Activated CD4-positive, alpha-beta T cell treated with anti-CD3 and anti-CD28 coated beads for 36 hours (primary cell): ENCODE measurements at regions not wholly inside any gene's neighbourhood (a gene's known extent, or its start where the extent isn't known, plus 50 kb on each side); places are given as distances from the start of the nearest gene placed in this dataset.

Experiments used
- ATAC-seq: fragments of 200-7000 bp; cut with Tn5 transposase; one replicate; pipeline ENCODE4 v1.10.0; 2021; ENCODE audit warnings: mild to moderate bottlenecking, moderate library complexity
- CTCF ChIA-PET: fragments of 350-600 bp; sonication (Branson Sonifier 250); formaldehyde crosslinking; loops from one replicate; lab custom pipeline; 2021; ENCODE audit warnings: antibody characterized with exemption; lab: Charles Lee
- POLR2A ChIA-PET: fragments of 350-600 bp; sonication (Branson Sonifier 250); formaldehyde crosslinking; loops from one replicate; lab custom pipeline; 2021; ENCODE audit warnings: antibody characterized with exemption, inconsistent platforms; lab: Charles Lee
- DNase-seq: peaks from one replicate; pipeline ENCODE4 v3.0.0-alpha.2; 2020
- H3K27ac Mint-ChIP-seq: one replicate; pipeline ENCODE4 v1.8.0; 2021; ENCODE audit warnings: mixed read lengths
- H3K27me3 Mint-ChIP-seq: one replicate; pipeline ENCODE4 v1.8.0; 2021; ENCODE audit warnings: mixed read lengths
- H3K36me3 Mint-ChIP-seq: one replicate; pipeline ENCODE4 v1.8.0; 2021; ENCODE audit warnings: low read depth, mixed read lengths
- H3K4me1 Mint-ChIP-seq: one replicate; pipeline ENCODE4 v1.8.0; 2021; ENCODE audit warnings: mixed read lengths
- H3K4me3 Mint-ChIP-seq: one replicate; pipeline ENCODE4 v1.8.0; 2021; ENCODE audit warnings: mild to moderate bottlenecking, moderate library complexity, mixed read lengths
- H3K9me3 Mint-ChIP-seq: one replicate; pipeline ENCODE4 v1.8.0; 2021; ENCODE audit warnings: low read depth, mixed read lengths
- intact Hi-C, 2 experiments: fragments of 100-400 bp; cut with DNase I in 1 of 2; cut with micrococcal nuclease in 1 of 2; formaldehyde crosslinking; loops; one replicate each; pipeline versions ENCODE4 v1.14.2 to v1.15.1; 2022 to 2024; cut with DNase I, micrococcal nuclease

DNA sequence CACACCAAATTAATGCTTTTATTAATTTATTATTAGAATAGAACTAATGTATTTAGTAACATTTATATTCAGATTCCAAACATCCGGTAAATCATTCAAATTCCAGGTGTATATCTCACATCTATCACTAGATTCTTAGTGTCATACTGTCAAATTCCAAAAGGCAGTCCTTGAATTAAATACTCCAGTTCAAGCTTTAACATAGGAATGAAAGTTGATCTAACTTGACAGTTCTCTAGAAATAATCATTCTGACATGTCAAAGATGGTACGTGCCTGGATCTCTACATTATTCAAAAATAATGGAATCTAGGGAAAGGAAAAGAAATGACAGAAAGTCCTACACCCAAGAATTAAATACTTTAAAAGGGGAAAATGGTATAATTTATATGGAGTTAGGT lies 1161.5 kb downstream of the PCDH9 start:
- POLR2A ChIA-PET, result no interaction called here
- ATAC-seq, result no peak
- Mint-ChIP-seq H3K27me3 (no peaks in the 10 kb centered on the region), H3K4me1 (no peaks in the 10 kb centered on the region), H3K36me3 (no peaks in the 10 kb centered on the region), H3K9me3 (no peaks in the 10 kb centered on the region), H3K27ac (no peak overlapping the region), H3K4me3 (no peak overlapping the region)
- no peak for DNase-seq
- intact Hi-C loops, result no loop called here
- CTCF ChIA-PET, result no interaction called here

DNA sequence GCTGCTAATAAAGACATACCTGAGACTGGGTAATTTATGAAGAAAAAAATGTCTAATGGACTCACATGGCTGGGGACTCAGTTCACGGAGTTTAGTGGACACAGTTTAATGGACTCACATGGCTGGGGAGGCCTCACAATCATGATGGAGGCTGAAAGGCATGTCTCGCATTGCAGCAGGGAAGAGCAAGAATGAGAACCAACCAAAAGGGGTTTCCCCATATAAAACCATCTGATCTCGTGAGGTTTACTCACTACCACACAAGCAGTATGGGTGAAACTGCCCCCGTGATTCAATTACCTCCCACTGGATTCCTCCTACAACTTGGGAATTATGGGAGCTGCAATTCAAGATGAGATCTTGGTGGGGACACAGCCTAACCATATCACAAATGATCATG lies 1181.2 kb downstream of the PCDH9 start:
- no peak overlapping the region for H3K4me3 Mint-ChIP-seq
- H3K27ac Mint-ChIP-seq, result no peak overlapping the region
- no peaks in the 10 kb centered on the region for H3K36me3 Mint-ChIP-seq
- DNase-seq (no peak), ATAC-seq (no peak)
- intact Hi-C loops, result no loop called here
- ChIA-PET CTCF (no interaction called here), POLR2A (no interaction called here)
- H3K9me3 Mint-ChIP-seq, result peaks cover 13% of the 10 kb centered on the region
- H3K27me3 Mint-ChIP-seq, result no peaks in the 10 kb centered on the region
- H3K4me1 Mint-ChIP-seq, result no peaks in the 10 kb centered on the region

DNA sequence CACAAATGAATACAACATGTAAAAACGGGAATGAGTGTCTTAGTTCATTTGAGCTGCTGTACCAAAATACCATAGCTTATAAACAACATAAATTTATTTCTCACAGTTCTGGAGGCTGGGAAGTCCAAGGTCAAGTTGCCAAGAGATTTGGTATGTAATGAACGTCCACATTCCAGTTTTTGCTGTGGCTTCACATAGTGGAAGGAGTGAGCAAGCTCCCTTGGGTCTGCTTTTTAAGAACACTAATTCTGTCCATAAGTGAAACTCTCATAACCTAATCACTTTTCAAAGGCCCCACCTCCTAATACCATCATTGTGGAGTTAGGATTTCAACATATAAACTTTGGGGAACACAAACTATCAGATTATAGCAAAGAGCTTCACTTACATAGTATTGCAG lies 1189.6 kb downstream of the PCDH9 start:
- H3K36me3 Mint-ChIP-seq, result no peaks in the 10 kb centered on the region
- no peaks in the 10 kb centered on the region for H3K27me3 Mint-ChIP-seq

DNA sequence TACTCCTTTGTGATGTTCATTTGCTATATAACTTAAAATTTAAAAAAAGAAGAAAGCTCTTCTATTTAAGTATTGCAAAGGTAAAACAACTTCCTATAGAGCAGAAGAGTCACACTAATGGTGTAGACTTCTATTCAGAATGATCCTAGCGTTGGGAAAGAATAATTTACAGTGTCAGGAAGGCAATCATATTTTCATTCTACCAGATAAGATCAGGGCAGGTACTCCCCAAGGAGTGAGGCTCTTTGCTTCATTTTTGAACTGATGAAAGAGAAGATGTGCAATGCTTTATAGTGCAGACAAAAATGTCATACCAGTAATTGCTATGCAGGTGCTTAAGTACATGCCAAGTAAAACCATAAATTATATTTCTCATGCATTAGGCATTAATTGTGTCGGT lies 1193.0 kb downstream of the PCDH9 start:
- no peak for ATAC-seq
- intact Hi-C loops, result no loop called here
- H3K36me3 Mint-ChIP-seq, result no peaks in the 10 kb centered on the region
- no peak for DNase-seq
- H3K4me3 Mint-ChIP-seq, result no peak overlapping the region
- no peaks in the 10 kb centered on the region for H3K9me3 Mint-ChIP-seq
- H3K27me3 Mint-ChIP-seq, result no peaks in the 10 kb centered on the region
- no peaks in the 10 kb centered on the region for H3K4me1 Mint-ChIP-seq
- no peak overlapping the region for H3K27ac Mint-ChIP-seq
- ChIA-PET CTCF (no interaction called here), POLR2A (no interaction called here)

More for the DNA sequence above, 1189.6 kb downstream of the PCDH9 start:
- H3K27ac Mint-ChIP-seq, result no peak overlapping the region
- DNase-seq (no peak), ATAC-seq (no peak)
- no peak overlapping the region for H3K4me3 Mint-ChIP-seq
- POLR2A ChIA-PET, result no interaction called here
- CTCF ChIA-PET, result no interaction called here
- intact Hi-C loops, result no loop called here
- H3K4me1 Mint-ChIP-seq, result no peaks in the 10 kb centered on the region
- no peaks in the 10 kb centered on the region for H3K9me3 Mint-ChIP-seq

DNA sequence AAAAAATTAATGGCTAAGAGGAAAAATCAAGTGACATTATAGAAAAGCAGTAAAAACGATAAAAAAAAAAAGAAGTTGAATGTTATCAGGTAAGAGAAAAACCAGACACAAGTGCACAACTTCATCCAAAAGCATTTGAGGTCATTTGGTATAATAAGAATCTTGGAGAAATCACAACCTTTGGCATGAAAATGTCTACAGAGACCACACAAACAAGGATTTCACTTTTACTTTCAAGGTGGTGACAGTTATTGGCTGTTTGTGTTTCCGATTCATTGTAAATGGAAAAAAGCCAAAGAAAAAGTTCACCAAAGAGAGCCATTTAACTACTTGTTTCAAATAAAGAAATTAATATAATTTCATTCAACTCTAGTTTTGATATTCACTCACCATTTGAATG lies 1193.5 kb downstream of the PCDH9 start:
- H3K9me3 Mint-ChIP-seq, result no peaks in the 10 kb centered on the region
- ChIA-PET CTCF (no interaction called here), POLR2A (interaction anchor here (0.5 kb wide), 1 partner anchor 690 kb away, joined by 3 read pairs; no protein-coding TSS in a partner anchor)
- intact Hi-C loops, result no loop called here
- DNase-seq (no peak), ATAC-seq (no peak)
- H3K27me3 Mint-ChIP-seq, result no peaks in the 10 kb centered on the region
- no peaks in the 10 kb centered on the region for H3K36me3 Mint-ChIP-seq
- no peak overlapping the region for H3K4me3 Mint-ChIP-seq
- H3K27ac Mint-ChIP-seq, result no peak overlapping the region
- H3K4me1 Mint-ChIP-seq, result no peaks in the 10 kb centered on the region

DNA sequence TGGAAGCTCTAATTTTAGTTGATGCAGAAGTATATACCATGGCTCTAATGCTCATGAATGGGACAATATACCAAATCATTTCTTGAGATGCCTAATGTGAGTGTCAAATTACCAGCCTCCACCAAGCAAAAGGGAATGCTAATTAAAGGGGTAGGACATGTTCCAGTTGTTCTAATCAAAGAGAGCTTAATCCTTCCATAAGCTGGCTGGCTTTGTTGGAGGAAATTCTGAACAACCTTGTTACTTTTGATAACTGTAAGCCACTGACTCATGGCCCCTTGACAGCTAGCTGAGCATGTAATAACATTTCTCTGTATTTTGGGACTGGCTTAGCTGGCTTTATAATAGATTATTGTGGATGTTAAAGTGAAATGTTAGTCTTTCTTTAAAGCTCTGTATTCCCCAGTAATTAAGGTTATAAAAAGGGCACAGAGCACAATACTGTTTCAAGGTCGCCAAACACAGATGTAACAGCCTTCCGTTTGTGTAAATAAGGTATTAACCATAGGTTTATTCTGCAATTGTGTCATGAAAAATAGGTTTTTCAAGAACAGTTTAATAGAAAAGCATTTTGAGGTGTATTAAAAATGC lies 1194.0 kb downstream of the PCDH9 start:
- ATAC-seq (no peak), DNase-seq (no peak)
- ChIA-PET POLR2A (interaction anchor here (0.5 kb wide), 1 partner anchor 690 kb away, joined by 3 read pairs; no protein-coding TSS in a partner anchor), CTCF (no interaction called here)
- H3K27ac Mint-ChIP-seq, result no peak overlapping the region
- H3K27me3 Mint-ChIP-seq, result no peaks in the 10 kb centered on the region
- H3K4me3 Mint-ChIP-seq, result no peak overlapping the region
- no peaks in the 10 kb centered on the region for H3K36me3 Mint-ChIP-seq
- H3K9me3 Mint-ChIP-seq, result no peaks in the 10 kb centered on the region
- intact Hi-C loops, result no loop called here
- no peaks in the 10 kb centered on the region for H3K4me1 Mint-ChIP-seq

DNA sequence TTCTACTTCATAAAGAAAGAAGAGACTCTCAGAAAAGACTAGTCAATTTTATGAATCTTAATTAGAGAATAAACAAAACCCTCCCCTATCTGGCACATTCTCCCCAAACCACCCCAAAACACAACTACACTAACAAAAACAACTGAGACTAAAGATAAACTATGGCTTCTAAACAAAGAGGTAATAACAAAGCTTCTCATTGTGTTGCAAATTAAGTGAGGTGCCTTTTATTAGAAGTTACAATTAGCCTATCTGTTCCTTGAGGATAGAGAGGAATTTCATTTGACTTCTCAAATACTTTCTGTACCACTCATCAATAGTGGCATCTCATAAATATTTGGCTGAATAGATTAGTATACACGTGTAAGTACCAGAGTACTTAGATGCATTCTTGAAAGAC lies 1196.2 kb downstream of the PCDH9 start:
- Mint-ChIP-seq H3K27ac (no peak overlapping the region), H3K27me3 (no peaks in the 10 kb centered on the region), H3K4me1 (no peaks in the 10 kb centered on the region), H3K4me3 (no peak overlapping the region), H3K36me3 (no peaks in the 10 kb centered on the region), H3K9me3 (no peaks in the 10 kb centered on the region)
- ChIA-PET POLR2A (no interaction called here), CTCF (interaction anchor here (0.5 kb wide), 1 partner anchor 21 kb away, joined by 4 read pairs; no protein-coding TSS in a partner anchor)
- intact Hi-C loops, result no loop called here
- ATAC-seq (no peak), DNase-seq (no peak)

DNA sequence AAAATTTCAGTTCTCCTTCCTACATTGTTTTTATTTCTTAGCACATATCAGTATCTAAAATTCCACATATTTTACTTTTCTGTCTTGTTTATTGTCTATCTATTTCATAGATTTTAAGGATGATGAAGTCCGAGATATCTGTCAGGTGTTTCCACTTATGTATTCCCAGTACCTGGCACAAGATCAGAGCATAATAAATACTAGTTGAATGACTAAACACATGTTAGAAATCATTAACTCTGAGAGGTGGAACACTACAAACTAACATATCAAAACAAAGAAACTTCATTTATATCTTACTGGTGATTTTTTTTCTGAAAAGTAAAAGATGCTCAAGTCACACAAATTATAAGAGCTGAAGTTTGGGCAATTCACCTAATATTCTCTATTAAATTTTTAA lies 1208.3 kb downstream of the PCDH9 start:
- no peak for ATAC-seq
- intact Hi-C loops, result no loop called here
- H3K27ac Mint-ChIP-seq, result no peak overlapping the region
- ChIA-PET POLR2A (no interaction called here), CTCF (no interaction called here)
- H3K27me3 Mint-ChIP-seq, result no peaks in the 10 kb centered on the region
- no peaks in the 10 kb centered on the region for H3K36me3 Mint-ChIP-seq
- DNase-seq, result no peak
- H3K9me3 Mint-ChIP-seq, result peaks cover 4% of the 10 kb centered on the region
- H3K4me1 Mint-ChIP-seq, result no peaks in the 10 kb centered on the region
- H3K4me3 Mint-ChIP-seq, result no peak overlapping the region

DNA sequence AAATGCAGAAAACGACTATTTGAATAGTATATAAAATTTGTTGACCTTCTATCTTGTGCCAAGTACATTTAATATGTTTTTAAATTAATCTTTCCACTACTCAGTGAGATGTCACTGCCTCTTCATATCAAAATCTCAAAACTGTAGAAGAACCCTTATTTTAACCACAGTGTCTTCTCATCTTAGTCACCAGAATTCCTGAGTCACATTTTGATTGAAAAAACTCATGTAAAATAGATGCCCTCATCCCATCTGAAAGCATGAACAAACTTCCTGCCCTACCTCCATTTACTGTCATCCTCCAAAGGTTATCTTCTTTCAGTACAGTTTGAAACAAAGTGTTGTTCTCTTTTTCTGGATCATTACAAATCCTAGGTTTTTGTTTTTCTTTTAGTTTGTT lies 1215.4 kb downstream of the PCDH9 start:
- ATAC-seq (no peak), DNase-seq (no peak)
- Mint-ChIP-seq H3K4me3 (no peak overlapping the region), H3K9me3 (peaks cover 11% of the 10 kb centered on the region), H3K27ac (no peak overlapping the region), H3K36me3 (no peaks in the 10 kb centered on the region), H3K27me3 (no peaks in the 10 kb centered on the region), H3K4me1 (no peaks in the 10 kb centered on the region)
- POLR2A ChIA-PET, result no interaction called here
- CTCF ChIA-PET, result no interaction called here
- intact Hi-C loops, result no loop called here

DNA sequence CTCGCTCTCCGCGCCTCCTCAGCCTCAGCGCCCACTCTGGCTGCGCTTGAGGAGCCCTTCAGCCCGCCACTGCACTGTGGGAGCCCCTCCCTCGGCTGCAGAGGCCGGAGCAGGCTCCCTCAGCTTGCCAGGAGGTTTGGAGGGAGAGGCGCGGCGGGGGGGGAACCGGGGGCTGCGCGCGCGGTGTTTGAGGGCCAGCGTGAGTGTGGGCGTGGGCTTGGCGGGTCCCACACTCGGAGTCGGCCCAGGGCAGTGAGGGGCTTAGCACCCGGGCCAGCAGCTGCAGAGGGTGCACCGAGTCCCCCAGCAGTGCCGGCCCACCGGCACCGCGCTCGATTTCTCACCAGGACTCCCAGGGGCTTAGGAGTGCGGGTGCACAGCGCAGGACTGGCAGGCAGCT lies 1220.9 kb downstream of the PCDH9 start:
- no peaks in the 10 kb centered on the region for H3K27me3 Mint-ChIP-seq
- H3K4me1 Mint-ChIP-seq, result no peaks in the 10 kb centered on the region
- H3K36me3 Mint-ChIP-seq, result no peaks in the 10 kb centered on the region
- intact Hi-C loops, result no loop called here
- H3K27ac Mint-ChIP-seq, result no peak overlapping the region
- CTCF ChIA-PET, result no interaction called here
- no peak for DNase-seq
- no peak overlapping the region for H3K4me3 Mint-ChIP-seq
- H3K9me3 Mint-ChIP-seq, result peaks cover 10% of the 10 kb centered on the region
- POLR2A ChIA-PET, result no interaction called here
- ATAC-seq, result no peak

DNA sequence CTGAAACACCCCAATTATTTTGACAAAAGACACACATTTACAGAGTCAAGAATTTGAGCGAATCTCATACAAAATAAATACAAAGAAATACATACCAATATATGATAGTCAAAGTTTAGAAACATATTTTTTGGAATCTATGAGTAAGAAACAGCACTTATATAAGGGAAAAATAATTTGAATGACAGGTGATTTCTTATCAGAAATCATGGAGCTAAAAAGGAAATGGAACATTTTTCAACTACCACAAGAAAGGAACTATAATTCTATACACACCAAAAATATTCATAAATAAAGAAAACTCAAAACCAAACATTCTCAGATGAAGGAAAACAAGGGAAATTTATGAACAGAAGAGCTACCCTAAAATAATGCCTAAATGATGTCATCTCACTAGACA lies 1226.6 kb downstream of the PCDH9 start:
- Mint-ChIP-seq H3K9me3 (peaks cover 12% of the 10 kb centered on the region), H3K36me3 (no peaks in the 10 kb centered on the region), H3K4me1 (no peaks in the 10 kb centered on the region), H3K4me3 (no peak overlapping the region), H3K27ac (no peak overlapping the region), H3K27me3 (no peaks in the 10 kb centered on the region)
- ChIA-PET CTCF (interaction anchor here (0.7 kb wide), 1 partner anchor 120 kb away, joined by 3 read pairs; no protein-coding TSS in a partner anchor), POLR2A (no interaction called here)
- intact Hi-C loops, result no loop called here
- ATAC-seq, result no peak
- no peak for DNase-seq

DNA sequence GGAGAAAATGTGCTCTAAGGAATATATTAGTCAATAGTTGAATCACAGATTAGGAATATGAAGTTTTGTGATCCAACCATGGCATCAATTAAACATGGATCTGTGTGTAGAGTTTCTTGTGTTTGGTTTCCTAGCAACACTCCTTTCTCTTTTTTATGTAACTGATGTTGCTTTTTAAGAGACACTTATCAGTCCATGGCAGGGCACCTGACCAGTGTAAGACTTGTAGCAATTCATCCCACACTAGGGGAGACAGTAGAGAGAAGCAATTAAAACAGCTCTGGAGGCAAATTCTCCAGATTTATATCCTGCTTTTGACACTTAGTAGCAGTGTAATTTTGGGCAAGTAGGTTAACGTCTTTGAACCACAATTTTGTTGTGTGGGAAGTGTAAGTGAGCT lies 1229.0 kb downstream of the PCDH9 start:
- POLR2A ChIA-PET, result no interaction called here
- H3K27me3 Mint-ChIP-seq, result no peaks in the 10 kb centered on the region
- H3K36me3 Mint-ChIP-seq, result no peaks in the 10 kb centered on the region
- peaks cover 14% of the 10 kb centered on the region for H3K9me3 Mint-ChIP-seq
- intact Hi-C loops, result no loop called here
- ATAC-seq (no peak), DNase-seq (no peak)
- no peaks in the 10 kb centered on the region for H3K4me1 Mint-ChIP-seq
- CTCF ChIA-PET, result no interaction called here
- no peak overlapping the region for H3K4me3 Mint-ChIP-seq
- H3K27ac Mint-ChIP-seq, result no peak overlapping the region
